Breast epithelium (tissue), 3 donors: ENCODE measurements at regions not wholly inside any gene's neighbourhood (a gene's known extent, or its start where the extent isn't known, plus 50 kb on each side); places are given as distances from the start of the nearest gene placed in this dataset.

ENCODE experiments used
- POLR2A ChIP-seq: fragments of 450-650 bp; IDR thresholded peaks from one replicate; pipeline ENCODE4 v1.6.1; 2016; ENCODE audit warnings: antibody characterized with exemption, mild to moderate bottlenecking, moderate library complexity
- TF ChIP-seq, protein P1 (sequence below), 3 donors: fragments of 450-650 bp; IDR thresholded peaks; one replicate each; pipeline ENCODE4 v1.5.1; 2016 to 2017; ENCODE audit warnings: antibody characterized with exemption in 3 of 3, mild to moderate bottlenecking in 3 of 3, moderate library complexity in 3 of 3

DNA sequence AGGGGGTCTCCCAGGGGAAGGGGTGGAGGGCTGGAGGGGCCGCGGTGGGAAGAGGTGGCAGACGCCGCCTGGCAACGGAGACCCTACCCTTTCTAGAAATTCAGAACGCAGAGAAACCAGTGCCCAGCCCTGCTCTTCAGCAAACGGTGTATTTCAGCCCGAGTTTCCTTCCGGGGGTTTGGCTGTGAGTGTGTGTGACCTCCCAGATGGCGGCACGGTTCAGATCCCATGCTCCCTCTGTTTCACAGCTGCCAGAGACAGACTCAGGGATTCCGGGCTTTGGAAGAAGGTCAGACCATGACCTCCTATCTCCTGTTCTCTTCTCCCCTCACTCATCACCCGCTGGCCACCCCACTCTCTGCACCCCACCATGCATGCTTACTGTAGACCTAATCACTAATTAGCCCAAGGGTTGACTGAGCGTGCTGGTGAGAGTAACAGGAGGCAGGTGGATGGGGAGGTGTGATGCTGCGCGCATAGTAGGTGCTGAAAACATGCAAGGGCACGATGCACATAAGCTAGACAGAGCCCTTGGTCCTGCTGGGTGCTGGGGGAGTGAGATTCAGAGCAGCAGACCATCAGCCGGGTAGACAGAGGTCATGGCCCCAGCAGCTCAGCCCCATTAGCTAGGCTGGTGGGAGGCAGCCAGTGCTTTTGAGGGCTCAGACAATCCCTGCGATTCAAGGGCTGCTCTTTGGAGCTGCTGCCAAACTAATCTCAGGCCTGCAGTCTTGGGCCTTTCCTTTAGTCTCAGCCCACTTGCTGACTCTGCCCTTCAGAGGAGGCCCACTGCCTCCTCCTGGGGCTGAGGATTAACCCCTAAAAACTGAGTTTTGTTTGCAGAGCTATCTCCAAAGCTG is 256.5 kb upstream of the CADM1 start:
- TF ChIP-seq, protein P1, sequence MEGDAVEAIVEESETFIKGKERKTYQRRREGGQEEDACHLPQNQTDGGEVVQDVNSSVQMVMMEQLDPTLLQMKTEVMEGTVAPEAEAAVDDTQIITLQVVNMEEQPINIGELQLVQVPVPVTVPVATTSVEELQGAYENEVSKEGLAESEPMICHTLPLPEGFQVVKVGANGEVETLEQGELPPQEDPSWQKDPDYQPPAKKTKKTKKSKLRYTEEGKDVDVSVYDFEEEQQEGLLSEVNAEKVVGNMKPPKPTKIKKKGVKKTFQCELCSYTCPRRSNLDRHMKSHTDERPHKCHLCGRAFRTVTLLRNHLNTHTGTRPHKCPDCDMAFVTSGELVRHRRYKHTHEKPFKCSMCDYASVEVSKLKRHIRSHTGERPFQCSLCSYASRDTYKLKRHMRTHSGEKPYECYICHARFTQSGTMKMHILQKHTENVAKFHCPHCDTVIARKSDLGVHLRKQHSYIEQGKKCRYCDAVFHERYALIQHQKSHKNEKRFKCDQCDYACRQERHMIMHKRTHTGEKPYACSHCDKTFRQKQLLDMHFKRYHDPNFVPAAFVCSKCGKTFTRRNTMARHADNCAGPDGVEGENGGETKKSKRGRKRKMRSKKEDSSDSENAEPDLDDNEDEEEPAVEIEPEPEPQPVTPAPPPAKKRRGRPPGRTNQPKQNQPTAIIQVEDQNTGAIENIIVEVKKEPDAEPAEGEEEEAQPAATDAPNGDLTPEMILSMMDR (IDR thresholded peaks at IDR 0.05) = no peak
- no peak for TF ChIP-seq POLR2A
